ENCODE measurements at regions not wholly inside any gene's neighbourhood (a gene's known extent, or its start where the extent isn't known, plus 50 kb on each side); places are given as distances from the start of the nearest gene placed in this dataset.

GRCh38 chr1:21346365-21347071 is 56.3 kb upstream of the ECE1 start:
- DNase-seq, result no peak

DNA sequence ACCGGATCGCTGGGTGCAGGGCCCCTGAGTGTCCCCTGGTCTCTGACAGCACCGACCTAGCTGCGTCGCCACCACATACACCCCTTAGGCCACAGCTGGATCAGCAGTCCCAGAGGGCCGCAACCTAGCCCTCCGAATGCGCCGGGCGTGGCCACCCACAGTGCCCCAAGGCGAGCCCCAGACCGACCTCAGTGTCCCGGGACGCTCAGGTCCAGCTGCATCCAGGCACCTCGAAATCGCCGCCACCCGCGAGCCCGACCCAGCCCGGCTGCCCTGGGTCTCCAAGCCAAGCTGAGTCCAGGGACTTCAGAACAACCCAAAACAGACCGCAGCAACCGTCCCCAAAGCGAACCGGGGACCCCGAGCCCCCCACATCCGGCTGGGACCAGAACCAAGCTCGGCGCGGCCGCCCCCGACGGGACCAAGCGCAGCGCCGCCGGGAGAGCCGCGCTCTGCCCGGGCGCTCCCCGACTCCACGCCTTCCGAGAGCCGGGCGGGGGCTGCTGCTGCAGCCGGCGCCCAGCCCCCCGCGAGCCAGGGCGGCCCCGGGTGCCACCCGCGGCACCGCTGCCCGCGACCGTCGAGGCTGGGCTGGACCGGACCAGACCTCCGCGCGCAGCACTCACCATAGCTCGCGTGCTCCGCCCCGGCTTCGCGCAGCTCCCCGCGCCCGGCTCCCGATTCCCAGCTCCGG is 54.6 kb upstream of the ECE1 start:
- DNase-seq, result no peak

DNA sequence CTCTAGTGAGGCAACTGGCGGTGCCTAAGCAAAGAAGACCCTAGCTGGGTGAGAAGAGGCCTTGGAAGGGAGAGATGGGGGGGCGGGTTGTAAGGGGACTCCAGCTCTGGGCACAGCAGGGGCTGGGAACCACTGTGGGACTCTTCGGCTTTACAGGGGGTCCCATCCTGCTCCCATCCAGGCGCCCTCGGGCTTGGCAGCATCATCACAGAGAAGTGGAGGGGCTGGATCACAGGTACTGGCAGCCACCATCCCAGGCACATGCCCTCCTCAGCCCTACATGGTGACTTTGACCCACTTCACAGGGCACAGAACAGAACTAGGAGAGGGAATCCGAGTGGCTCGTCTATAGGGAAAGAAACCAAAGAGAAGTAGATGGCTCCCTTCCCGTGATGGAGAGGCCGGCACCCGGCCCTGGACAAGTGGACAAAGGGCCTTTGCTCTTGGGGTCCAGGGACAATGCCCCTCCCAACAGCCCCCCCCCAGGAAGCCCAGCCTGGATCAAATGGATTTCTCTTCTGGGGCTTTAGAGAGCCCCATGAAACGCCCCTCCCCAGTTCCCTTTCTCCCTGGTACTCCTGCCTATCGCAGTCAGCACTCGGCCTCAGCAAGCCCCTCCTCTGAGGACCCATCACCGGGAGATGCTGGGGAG is 54.0 kb upstream of the ECE1 start:
- no peak for DNase-seq

DNA sequence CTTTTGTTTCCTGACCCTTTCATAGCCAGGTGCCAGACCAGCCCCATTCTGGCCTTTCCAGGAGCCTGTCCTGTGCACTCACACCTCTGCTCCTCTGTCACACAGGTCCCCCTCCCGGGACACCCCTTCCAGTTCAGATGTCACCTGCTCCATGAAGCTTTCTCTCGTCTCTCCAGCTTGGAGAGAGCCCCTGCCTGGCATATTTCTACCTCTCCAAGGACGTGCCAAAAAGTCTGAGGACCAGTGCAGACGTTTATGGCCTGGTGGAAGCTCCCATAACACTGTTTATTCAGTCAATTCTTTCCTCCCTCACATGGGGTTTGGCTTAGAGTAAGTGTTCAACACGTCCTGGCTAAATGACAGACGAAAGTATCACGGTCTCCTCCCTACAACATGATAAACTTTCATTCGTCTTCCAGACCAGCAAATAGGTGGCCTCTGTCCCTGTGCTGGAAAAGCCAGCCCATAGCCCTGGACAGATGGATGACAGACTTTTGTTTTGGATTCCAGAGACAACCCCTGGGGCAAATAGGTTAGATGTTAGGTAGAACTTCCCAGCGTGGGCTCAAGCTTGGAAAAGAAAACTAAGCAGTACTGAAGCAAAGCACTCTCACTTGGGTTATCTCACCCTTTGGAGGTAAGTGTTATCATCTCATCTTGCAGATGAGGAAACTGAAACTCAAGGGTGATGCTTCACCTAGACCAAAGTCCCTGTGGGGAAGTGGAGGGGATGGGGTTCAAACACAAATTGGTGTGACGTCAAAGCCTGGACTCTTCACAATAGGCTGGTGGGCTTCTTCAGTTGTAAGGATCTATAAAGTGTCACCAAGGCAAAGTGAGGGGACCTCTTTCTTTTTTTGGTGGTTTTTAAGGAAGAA is 52.9 kb upstream of the ECE1 start:
- no peak for DNase-seq

- no peak for DNase-seq
Measured at GRCh38 chr1:21341517-21342078, 51.3 kb upstream of the ECE1 start.

DNA sequence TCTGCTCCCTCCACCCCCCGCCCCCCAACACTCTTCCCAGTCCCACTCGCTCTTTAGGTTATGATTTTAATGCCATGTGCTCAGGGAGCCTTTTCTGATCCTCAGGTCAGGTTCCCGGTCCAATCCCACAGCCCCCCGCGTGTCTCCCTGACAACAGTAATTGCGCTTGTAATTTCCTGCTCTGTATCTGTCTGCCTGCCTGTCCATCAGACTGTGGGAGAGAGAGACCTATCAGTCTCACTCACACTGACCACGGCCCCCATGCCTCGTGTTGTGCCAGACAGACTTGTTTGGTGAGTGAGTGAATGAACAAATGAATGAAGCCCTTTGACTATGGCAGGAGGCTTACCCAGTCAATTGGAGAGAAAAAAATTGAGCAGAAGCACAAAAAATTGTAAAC is 50.8 kb upstream of the ECE1 start:
- DNase-seq, result no peak

DNA sequence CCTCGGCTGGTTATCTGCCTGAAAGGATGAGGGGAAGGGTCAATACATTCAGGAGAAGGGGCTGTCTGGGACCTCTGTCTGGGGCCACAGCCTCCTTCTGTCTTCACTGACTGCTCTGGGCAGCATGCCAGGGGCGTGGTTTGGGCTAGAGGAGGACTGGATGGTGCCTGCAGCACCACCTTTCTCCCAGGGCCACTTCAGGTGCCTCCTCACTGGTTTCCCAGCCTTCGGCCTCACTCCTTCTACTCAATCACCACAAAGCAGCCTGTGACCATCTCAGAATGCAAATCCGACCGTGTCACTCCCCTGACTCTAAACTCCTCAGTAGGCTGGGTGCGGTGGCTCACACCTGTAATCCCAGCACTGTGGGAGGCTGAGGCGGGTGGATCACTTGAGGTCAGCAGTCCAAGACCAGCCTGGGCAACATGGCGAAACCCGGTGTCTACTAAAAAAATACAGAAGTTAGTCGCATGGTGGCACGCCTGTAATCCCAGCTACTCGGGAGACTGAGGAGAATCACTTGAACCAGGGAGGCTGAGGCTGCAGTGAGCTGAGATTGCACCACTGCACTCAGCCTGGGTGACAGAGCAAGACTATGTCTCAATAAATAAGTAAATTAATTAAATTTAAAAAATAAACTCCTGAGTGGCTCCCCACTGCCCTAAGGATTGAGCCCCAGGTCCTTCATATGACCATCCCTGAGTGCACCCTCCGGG is 50.1 kb upstream of the ECE1 start:
- DNase-seq, result no peak

All from left hindlimb (tissue), 1 donor.